ENCODE measurements at regions not wholly inside any gene's neighbourhood (a gene's known extent, or its start where the extent isn't known, plus 50 kb on each side); places are given as distances from the start of the nearest gene placed in this dataset.

GRCh38 chr22:46077669-46078099, 72.6 kb upstream of the PPARA start:
- no peak for TF ChIP-seq CTCF (IDR thresholded peaks at IDR 0.05)
- no peak for TF ChIP-seq EZH2phosphoT487 (IDR thresholded peaks at IDR 0.05)
